ENCODE measurements at regions not wholly inside any gene's neighbourhood (a gene's known extent, or its start where the extent isn't known, plus 50 kb on each side); places are given as distances from the start of the nearest gene placed in this dataset.

DNA sequence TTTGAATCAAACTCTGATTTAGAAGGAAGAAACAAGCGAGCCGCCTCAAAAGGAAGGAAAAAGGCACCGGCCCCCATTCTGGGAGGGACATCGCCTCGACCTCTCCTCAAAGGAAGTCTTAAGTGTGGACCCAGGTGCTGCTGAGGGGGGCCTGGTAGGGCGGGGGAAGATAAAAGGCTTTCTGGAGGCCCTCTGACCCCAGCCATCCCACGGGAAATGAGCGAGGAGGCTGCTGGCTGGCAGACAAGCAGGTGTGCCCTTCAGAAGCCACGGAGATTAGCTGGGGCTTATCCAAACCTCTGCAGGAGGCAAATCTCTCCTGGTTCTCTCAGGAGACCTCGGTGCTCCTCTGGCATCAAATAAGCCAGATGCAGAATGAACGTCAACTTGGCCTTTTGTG, 171.4 kb upstream of the BLID start:
- no peak for TF ChIP-seq POLR2A (IDR thresholded peaks at IDR 0.05; ENCODE audit: control extremely low read depth in 1 of 2, low read depth in 2 of 2, low read length in 2 of 2)
- TF ChIP-seq, protein P1, sequence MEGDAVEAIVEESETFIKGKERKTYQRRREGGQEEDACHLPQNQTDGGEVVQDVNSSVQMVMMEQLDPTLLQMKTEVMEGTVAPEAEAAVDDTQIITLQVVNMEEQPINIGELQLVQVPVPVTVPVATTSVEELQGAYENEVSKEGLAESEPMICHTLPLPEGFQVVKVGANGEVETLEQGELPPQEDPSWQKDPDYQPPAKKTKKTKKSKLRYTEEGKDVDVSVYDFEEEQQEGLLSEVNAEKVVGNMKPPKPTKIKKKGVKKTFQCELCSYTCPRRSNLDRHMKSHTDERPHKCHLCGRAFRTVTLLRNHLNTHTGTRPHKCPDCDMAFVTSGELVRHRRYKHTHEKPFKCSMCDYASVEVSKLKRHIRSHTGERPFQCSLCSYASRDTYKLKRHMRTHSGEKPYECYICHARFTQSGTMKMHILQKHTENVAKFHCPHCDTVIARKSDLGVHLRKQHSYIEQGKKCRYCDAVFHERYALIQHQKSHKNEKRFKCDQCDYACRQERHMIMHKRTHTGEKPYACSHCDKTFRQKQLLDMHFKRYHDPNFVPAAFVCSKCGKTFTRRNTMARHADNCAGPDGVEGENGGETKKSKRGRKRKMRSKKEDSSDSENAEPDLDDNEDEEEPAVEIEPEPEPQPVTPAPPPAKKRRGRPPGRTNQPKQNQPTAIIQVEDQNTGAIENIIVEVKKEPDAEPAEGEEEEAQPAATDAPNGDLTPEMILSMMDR (IDR thresholded peaks at IDR 0.05; ENCODE audit: control extremely low read depth in 1 of 3, insufficient read depth in 1 of 3, low read depth in 1 of 3, low read length in 3 of 3): no peak
- no peak for TF ChIP-seq BRCA1 (IDR thresholded peaks at IDR 0.05; ENCODE audit: low read depth, low read length)
- no peak for TF ChIP-seq RFX5 (IDR thresholded peaks at IDR 0.05; ENCODE audit: borderline replicate concordance, low read depth, low read length)
- no peak for TF ChIP-seq SIRT6 (IDR thresholded peaks at IDR 0.05; ENCODE audit: low read length)
- TF ChIP-seq, protein P2, sequence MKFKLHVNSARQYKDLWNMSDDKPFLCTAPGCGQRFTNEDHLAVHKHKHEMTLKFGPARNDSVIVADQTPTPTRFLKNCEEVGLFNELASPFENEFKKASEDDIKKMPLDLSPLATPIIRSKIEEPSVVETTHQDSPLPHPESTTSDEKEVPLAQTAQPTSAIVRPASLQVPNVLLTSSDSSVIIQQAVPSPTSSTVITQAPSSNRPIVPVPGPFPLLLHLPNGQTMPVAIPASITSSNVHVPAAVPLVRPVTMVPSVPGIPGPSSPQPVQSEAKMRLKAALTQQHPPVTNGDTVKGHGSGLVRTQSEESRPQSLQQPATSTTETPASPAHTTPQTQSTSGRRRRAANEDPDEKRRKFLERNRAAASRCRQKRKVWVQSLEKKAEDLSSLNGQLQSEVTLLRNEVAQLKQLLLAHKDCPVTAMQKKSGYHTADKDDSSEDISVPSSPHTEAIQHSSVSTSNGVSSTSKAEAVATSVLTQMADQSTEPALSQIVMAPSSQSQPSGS (IDR thresholded peaks at IDR 0.05; ENCODE audit: low read length): no peak
- TF ChIP-seq JUND (IDR thresholded peaks at IDR 0.05; ENCODE audit: low read length): no peak
- no peak for TF ChIP-seq POLR2AphosphoS5 (IDR thresholded peaks at IDR 0.05; ENCODE audit: low read depth, low read length)
- TF ChIP-seq GTF2F1 (IDR thresholded peaks at IDR 0.05; ENCODE audit: borderline replicate concordance, low read depth, low read length): no peak

All from H1 (cell line).